ENCODE measurements at regions not wholly inside any gene's neighbourhood (a gene's known extent, or its start where the extent isn't known, plus 50 kb on each side); places are given as distances from the start of the nearest gene placed in this dataset.
"Not testable (repeated sequence)": the region's sequence is repeated elsewhere in the genome, so short reads cannot be mapped to it uniquely, and the experiment has no call there.

- DNase-seq (ENCODE audit: low read depth) = no peak
These were observed 95.3 kb upstream of the TNFSF11 start for GRCh38 chr13:42478531-42479156.

GRCh38 chr13:42484386-42484785 is 89.6 kb upstream of the TNFSF11 start:
- DNase-seq (ENCODE audit: low read depth) = no peak

- no peak for DNase-seq (ENCODE audit: low read depth)
These were observed 88.7 kb upstream of the TNFSF11 start for GRCh38 chr13:42485272-42485671.

- no peak for DNase-seq (ENCODE audit: low read depth)
These were observed 87.2 kb upstream of the TNFSF11 start for GRCh38 chr13:42486711-42487198.

GRCh38 chr13:42487221-42487620 is 86.7 kb upstream of the TNFSF11 start:
- no peak for DNase-seq (ENCODE audit: low read depth)

GRCh38 chr13:42490676-42491075 is 83.3 kb upstream of the TNFSF11 start:
- no peak for DNase-seq (ENCODE audit: low read depth)

- DNase-seq (ENCODE audit: low read depth) = no peak
These were observed 81.5 kb upstream of the TNFSF11 start for GRCh38 chr13:42492372-42492920.

GRCh38 chr13:42494157-42494556 is 79.8 kb upstream of the TNFSF11 start:
- DNase-seq (ENCODE audit: low read depth) = no peak

GRCh38 chr13:42495255-42495654 is 78.7 kb upstream of the TNFSF11 start:
- no peak for DNase-seq (ENCODE audit: low read depth)

GRCh38 chr13:42495751-42496150 is 78.2 kb upstream of the TNFSF11 start:
- DNase-seq (ENCODE audit: low read depth) = no peak

GRCh38 chr13:42496926-42497554 is 76.9 kb upstream of the TNFSF11 start:
- not testable (repeated sequence) for DNase-seq (ENCODE audit: low read depth)

GRCh38 chr13:42497798-42498197 is 76.2 kb upstream of the TNFSF11 start:
- no peak for DNase-seq (ENCODE audit: low read depth)

- DNase-seq (ENCODE audit: low read depth) = no peak
These were observed 75.4 kb upstream of the TNFSF11 start for GRCh38 chr13:42498521-42498920.
